MM.1S (cell line): ENCODE measurements at regions not wholly inside any gene's neighbourhood (a gene's known extent, or its start where the extent isn't known, plus 50 kb on each side); places are given as distances from the start of the nearest gene placed in this dataset.

Experiments used
- EZH2 ChIP-seq: fragments of 300-600 bp; sonication (generic); optimal IDR thresholded peaks from 2 replicates; pipeline ENCODE3; 2017; ENCODE audit warnings: low read depth, mild to moderate bottlenecking, antibody characterized with exemption, low read length, mixed read lengths
- TF ChIP-seq, protein P1 (sequence below): fragments of 300-600 bp; sonication (generic); IDR thresholded peaks from 2 replicates; pipeline ENCODE4 v1.5.1; 2016; ENCODE audit warnings: antibody characterized with exemption, low read length, mixed read lengths

DNA sequence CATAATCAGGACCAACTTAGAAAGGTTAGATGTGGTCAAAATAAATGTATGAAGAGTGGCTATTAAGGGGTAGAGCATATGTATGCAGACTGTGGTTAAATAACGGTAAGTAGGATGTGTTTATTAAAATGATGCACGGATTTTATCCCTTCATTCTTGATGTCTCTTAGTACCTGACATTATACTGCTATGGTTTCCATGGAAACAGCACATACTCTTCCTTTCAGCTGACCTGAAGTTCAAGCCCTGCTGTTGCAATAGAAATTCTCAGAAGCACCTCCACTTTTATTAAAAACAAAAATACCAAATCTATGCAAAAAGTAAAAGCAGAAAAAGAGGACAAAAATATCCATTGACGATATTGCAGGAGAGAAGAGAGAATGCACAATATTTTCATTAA is 381.4 kb downstream of the RWDD3 start:
- TF ChIP-seq, protein P1, sequence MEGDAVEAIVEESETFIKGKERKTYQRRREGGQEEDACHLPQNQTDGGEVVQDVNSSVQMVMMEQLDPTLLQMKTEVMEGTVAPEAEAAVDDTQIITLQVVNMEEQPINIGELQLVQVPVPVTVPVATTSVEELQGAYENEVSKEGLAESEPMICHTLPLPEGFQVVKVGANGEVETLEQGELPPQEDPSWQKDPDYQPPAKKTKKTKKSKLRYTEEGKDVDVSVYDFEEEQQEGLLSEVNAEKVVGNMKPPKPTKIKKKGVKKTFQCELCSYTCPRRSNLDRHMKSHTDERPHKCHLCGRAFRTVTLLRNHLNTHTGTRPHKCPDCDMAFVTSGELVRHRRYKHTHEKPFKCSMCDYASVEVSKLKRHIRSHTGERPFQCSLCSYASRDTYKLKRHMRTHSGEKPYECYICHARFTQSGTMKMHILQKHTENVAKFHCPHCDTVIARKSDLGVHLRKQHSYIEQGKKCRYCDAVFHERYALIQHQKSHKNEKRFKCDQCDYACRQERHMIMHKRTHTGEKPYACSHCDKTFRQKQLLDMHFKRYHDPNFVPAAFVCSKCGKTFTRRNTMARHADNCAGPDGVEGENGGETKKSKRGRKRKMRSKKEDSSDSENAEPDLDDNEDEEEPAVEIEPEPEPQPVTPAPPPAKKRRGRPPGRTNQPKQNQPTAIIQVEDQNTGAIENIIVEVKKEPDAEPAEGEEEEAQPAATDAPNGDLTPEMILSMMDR, result no peak
- TF ChIP-seq EZH2, result no peak
